H1 (cell line): ENCODE measurements at regions not wholly inside any gene's neighbourhood (a gene's known extent, or its start where the extent isn't known, plus 50 kb on each side); places are given as distances from the start of the nearest gene placed in this dataset.

Experiments
- CTCF ChIA-PET: fragments of 300-600 bp; sonication (Branson Sonifier 250); formaldehyde crosslinking; loops from one replicate; lab custom pipeline; 2021; ENCODE audit not compliant: partially characterized antibody; lab: Charles Lee
- POLR2A ChIA-PET: fragments of 300-600 bp; sonication (Branson Sonifier 250); formaldehyde crosslinking; loops from one replicate; lab custom pipeline; 2021; ENCODE audit warnings: inconsistent platforms; ENCODE audit not compliant: partially characterized antibody; lab: Charles Lee
- DNase-seq, 2 experiments: peaks; one replicate each; pipeline versions ENCODE4 v3.0.0 to v3.0.0-alpha.2; 2010 to 2022; ENCODE audit warnings: low spot score in 2 of 2, low read depth in 1 of 2, mixed read lengths in 1 of 2
- FAIRE-seq: peaks from 2 replicates; lab custom pipeline; 2011; peaks lifted over from hg19 to GRCh38; lab: Jason Lieb, UNC
- H2AFZ ChIP-seq: 2 replicates; pipeline ENCODE4 v1.8.1; 2012; ENCODE audit warnings: low read length, inconsistent platforms
- H2AK5ac ChIP-seq: 2 replicates; pipeline ENCODE4 v1.6.1; 2013; ENCODE audit warnings: low read depth, low read length
- H2BK120ac ChIP-seq: replicated peaks from 2 replicates; pipeline ENCODE3; 2013; ENCODE audit warnings: low read depth, low read length, inconsistent platforms
- H2BK12ac ChIP-seq: 2 replicates; pipeline ENCODE4 v1.6.1; 2013; ENCODE audit warnings: low read depth, low read length
- H2BK15ac ChIP-seq: 2 replicates; pipeline ENCODE4 v1.6.1; 2013; ENCODE audit warnings: low read length
- H2BK20ac ChIP-seq: 2 replicates; pipeline ENCODE4 v1.6.1; 2013; ENCODE audit warnings: low read length
- H2BK5ac ChIP-seq: 2 replicates; pipeline ENCODE4 v1.6.1; 2013; ENCODE audit warnings: low read depth, low read length
- H3K14ac ChIP-seq: 2 replicates; pipeline ENCODE4 v1.6.1; 2013; ENCODE audit warnings: inconsistent platforms; ENCODE audit not compliant: insufficient read length
- H3K18ac ChIP-seq: 2 replicates; pipeline ENCODE4 v1.6.1; 2013; ENCODE audit warnings: low read length; ENCODE audit errors: extremely low read depth
- H3K23ac ChIP-seq: 2 replicates; pipeline ENCODE4 v1.6.1; 2013; ENCODE audit warnings: inconsistent platforms; ENCODE audit not compliant: insufficient read length
- H3K23me2 ChIP-seq: 2 replicates; pipeline ENCODE4 v1.6.1; 2013; ENCODE audit warnings: low read depth, low read length
- H3K27ac ChIP-seq: 2 replicates; pipeline ENCODE4 v1.6.1; 2011; ENCODE audit warnings: low read depth, low read length, inconsistent platforms
- H3K27me3 ChIP-seq, 4 experiments: replicated peaks in 1 of 4; 1 replicate in 1 of 4; 2 replicates in 3 of 4; pipeline versions ENCODE4 v1.6.1 to v1.8.1; 2011 to 2013; ENCODE audit warnings: low read length in 3 of 4, mild to moderate bottlenecking in 3 of 4, inconsistent platforms in 2 of 4, mixed read lengths in 2 of 4, moderate library complexity in 1 of 4; ENCODE audit not compliant: control insufficient read depth in 3 of 4, insufficient read depth in 3 of 4; ENCODE audit errors: extremely low read depth in 1 of 4
- H3K36me3 ChIP-seq, 4 experiments: 2 replicates each; pipeline versions ENCODE4 v1.6.1 to v1.8.1; 2011 to 2013; ENCODE audit warnings: mild to moderate bottlenecking in 4 of 4, low read length in 3 of 4, moderate library complexity in 2 of 4, control low read depth in 1 of 4, inconsistent platforms in 1 of 4; ENCODE audit not compliant: insufficient read depth in 4 of 4, control insufficient read depth in 2 of 4
- H3K4ac ChIP-seq: replicated peaks from 2 replicates; pipeline ENCODE3; 2013; ENCODE audit warnings: low read length, low read depth, mixed read lengths, inconsistent platforms; ENCODE audit not compliant: insufficient read length
- H3K4me1 ChIP-seq, 4 experiments: replicated peaks in 1 of 4; 1 replicate in 1 of 4; 2 replicates in 3 of 4; pipeline versions ENCODE4 v1.6.1 to v1.8.1; 2011 to 2013; ENCODE audit warnings: low read length in 3 of 4, inconsistent platforms in 2 of 4, mixed read lengths in 1 of 4; ENCODE audit not compliant: insufficient read depth in 4 of 4, control insufficient read depth in 3 of 4
- H3K4me2 ChIP-seq, 2 experiments: 2 replicates each; pipeline versions ENCODE4 v1.6.1 to v1.8.1; 2011 to 2013; ENCODE audit warnings: low read depth in 2 of 2, low read length in 2 of 2, control low read depth in 1 of 2, inconsistent platforms in 1 of 2, mild to moderate bottlenecking in 1 of 2; ENCODE audit not compliant: insufficient read depth in 1 of 2
- H3K4me3 ChIP-seq, 4 experiments: fragments of 200-600, 300-600 bp in 1 of 4; sonication (generic), shearing (Covaris generic), sonication (Bioruptor Twin) in 1 of 4; 2 replicates each; pipeline versions ENCODE4 v1.5.1 to v1.8.1; 2011 to 2016; ENCODE audit warnings: low read length in 4 of 4, low read depth in 3 of 4, control low read depth in 2 of 4, inconsistent platforms in 2 of 4, mild to moderate bottlenecking in 2 of 4, mixed read lengths in 1 of 4, moderate library complexity in 1 of 4; ENCODE audit not compliant: insufficient read depth in 2 of 4; ENCODE audit errors: extremely low read depth in 1 of 4
- H3K56ac ChIP-seq: replicated peaks from 2 replicates; pipeline ENCODE3; 2013; ENCODE audit warnings: low read depth, mild to moderate bottlenecking, mixed read lengths, low read length, inconsistent platforms; ENCODE audit not compliant: insufficient read length
- H3K79me1 ChIP-seq: 2 replicates; pipeline ENCODE4 v1.6.1; 2013; ENCODE audit warnings: low read depth, low read length, control low read depth
- H3K79me2 ChIP-seq, 2 experiments: 2 replicates each; pipeline versions ENCODE4 v1.6.1 to v1.8.1; 2012 to 2013; ENCODE audit warnings: low read length in 2 of 2, mild to moderate bottlenecking in 2 of 2, inconsistent platforms in 1 of 2; ENCODE audit not compliant: insufficient read depth in 2 of 2, control insufficient read depth in 1 of 2
- H3K9ac ChIP-seq, 4 experiments: replicated peaks in 1 of 4; 1 replicate in 1 of 4; 2 replicates in 3 of 4; pipeline versions ENCODE4 v1.6.1 to v1.8.1; 2011 to 2013; ENCODE audit warnings: low read depth in 3 of 4, low read length in 3 of 4, control low read depth in 2 of 4, mild to moderate bottlenecking in 2 of 4, moderate library complexity in 2 of 4, inconsistent platforms in 1 of 4; ENCODE audit errors: extremely low read depth in 1 of 4
- H3K9me3 ChIP-seq, 2 experiments: 2 replicates each; pipeline versions ENCODE4 v1.6.1 to v1.8.1; 2012 to 2013; ENCODE audit warnings: mild to moderate bottlenecking in 2 of 2, moderate library complexity in 2 of 2, control low read depth in 1 of 2, inconsistent platforms in 1 of 2, low read depth in 1 of 2, low read length in 1 of 2, mixed read lengths in 1 of 2; ENCODE audit not compliant: insufficient read depth in 2 of 2
- H4K20me1 ChIP-seq, 2 experiments: replicated peaks in 1 of 2; 2 replicates each; pipeline versions ENCODE3 to v1.8.1; 2011 to 2013; ENCODE audit warnings: inconsistent platforms in 2 of 2, low read length in 2 of 2, mild to moderate bottlenecking in 1 of 2; ENCODE audit not compliant: insufficient read depth in 2 of 2, control insufficient read depth in 1 of 2
- H4K5ac ChIP-seq: 2 replicates; pipeline ENCODE4 v1.6.1; 2013; ENCODE audit warnings: low read length, low read depth, mixed read lengths, inconsistent platforms; ENCODE audit not compliant: insufficient read length
- H4K8ac ChIP-seq: 2 replicates; pipeline ENCODE4 v1.8.0; 2013; ENCODE audit warnings: mild to moderate bottlenecking, moderate library complexity, low read length, inconsistent platforms; ENCODE audit not compliant: insufficient read depth; ENCODE audit errors: extremely low read depth
- H4K91ac ChIP-seq: replicated peaks from 2 replicates; pipeline ENCODE3; 2013; ENCODE audit warnings: low read length, mixed read lengths, inconsistent platforms; ENCODE audit not compliant: insufficient read length
- ASH2L ChIP-seq: fragments of 200-600, 300-600 bp; sonication (generic); IDR thresholded peaks from one replicate; pipeline ENCODE4 v1.7.1; 2017; ENCODE audit warnings: low read length
- GABPA ChIP-seq: IDR thresholded peaks from 2 replicates; pipeline ENCODE4 v1.6.1; 2011; ENCODE audit warnings: mild to moderate bottlenecking, low read length, moderate library complexity, borderline replicate concordance; ENCODE audit not compliant: insufficient read depth
- RBBP5 ChIP-seq: IDR thresholded peaks from 2 replicates; pipeline ENCODE4 v1.7.1; 2012; ENCODE audit warnings: low read depth, mild to moderate bottlenecking, inconsistent platforms, low read length, moderate library complexity, borderline replicate concordance
- WGBS, 2 experiments: shearing (Covaris generic) in 1 of 2; methylation state at CpG; one replicate each; pipeline versions ENCODE4 v1.1.6 to v1.1.7; 2013 to 2015; ENCODE audit warnings: low lambda C conversion rate in 2 of 2, mixed read lengths in 2 of 2, inconsistent platforms in 1 of 2, low coverage in 1 of 2, missing lambda C conversion rate in 1 of 2; ENCODE audit not compliant: insufficient replicate concordance in 2 of 2, insufficient coverage in 1 of 2, insufficient read length in 1 of 2; ENCODE audit errors: extremely low coverage in 1 of 2, missing lambda C conversion rate in 1 of 2; 5-methylcytosine and 5-hydroxymethylcytosine counted together

- Histone ChIP-seq H3K56ac (no peak overlapping the region), H4K8ac (no peak overlapping the region), H2AFZ (no peak overlapping the region), H2BK15ac (no peak overlapping the region), H3K79me2 (no peaks in the 10 kb centered on the region), H3K23me2 (no peaks in the 10 kb centered on the region), H3K4me2 (no peak overlapping the region), H3K79me1 (no peaks in the 10 kb centered on the region), H3K4me3 (no peak overlapping the region), H3K4me1 (peaks cover 0 to 2% (median 0%) of the 10 kb centered on the region in 4 experiments; a peak in 1 of 7 replicates), H3K27me3 (peaks cover 0 to 2% (median 0%) of the 10 kb centered on the region in 4 experiments; a peak in 1 of 7 replicates), H2BK5ac (no peak overlapping the region), H4K5ac (no peak overlapping the region), H2BK20ac (no peak overlapping the region), H2AK5ac (no peak overlapping the region), H4K20me1 (no peaks in the 10 kb centered on the region), H3K9me3 (peaks cover 14 to 35% of the 10 kb centered on the region in 2 experiments; a peak in 3 of 4 replicates), H2BK120ac (no peak overlapping the region), H3K9ac (no peak overlapping the region), H4K91ac (no peak overlapping the region), H3K23ac (no peak overlapping the region), H3K27ac (no peak overlapping the region), H2BK12ac (no peak overlapping the region), H3K4ac (no peak overlapping the region), H3K36me3 (no peaks in the 10 kb centered on the region), H3K14ac (no peak overlapping the region), H3K18ac (no peak overlapping the region)
- DNase-seq (no peak), FAIRE-seq (no peak)
- ChIA-PET POLR2A (no interaction called here), CTCF (interaction anchor here (0.8 to 1.9 kb wide), 5 partner anchors 89 to 163 kb away, joined by 3 to 4 read pairs (median 3); no protein-coding TSS in a partner anchor)
- 33% methylated on average over 1 of the region's 1 CpG; no CpG with 5 or more reads in 1 of the 2 experiments for WGBS, 2 experiments
- no peak for TF ChIP-seq GABPA
- no peak for TF ChIP-seq RBBP5
- no peak for TF ChIP-seq ASH2L
Measured at GRCh38 chr3:139202959-139203349, 140.9 kb upstream of the MRPS22 start.
